ENCODE measurements at regions not wholly inside any gene's neighbourhood (a gene's known extent, or its start where the extent isn't known, plus 50 kb on each side); places are given as distances from the start of the nearest gene placed in this dataset.

DNA sequence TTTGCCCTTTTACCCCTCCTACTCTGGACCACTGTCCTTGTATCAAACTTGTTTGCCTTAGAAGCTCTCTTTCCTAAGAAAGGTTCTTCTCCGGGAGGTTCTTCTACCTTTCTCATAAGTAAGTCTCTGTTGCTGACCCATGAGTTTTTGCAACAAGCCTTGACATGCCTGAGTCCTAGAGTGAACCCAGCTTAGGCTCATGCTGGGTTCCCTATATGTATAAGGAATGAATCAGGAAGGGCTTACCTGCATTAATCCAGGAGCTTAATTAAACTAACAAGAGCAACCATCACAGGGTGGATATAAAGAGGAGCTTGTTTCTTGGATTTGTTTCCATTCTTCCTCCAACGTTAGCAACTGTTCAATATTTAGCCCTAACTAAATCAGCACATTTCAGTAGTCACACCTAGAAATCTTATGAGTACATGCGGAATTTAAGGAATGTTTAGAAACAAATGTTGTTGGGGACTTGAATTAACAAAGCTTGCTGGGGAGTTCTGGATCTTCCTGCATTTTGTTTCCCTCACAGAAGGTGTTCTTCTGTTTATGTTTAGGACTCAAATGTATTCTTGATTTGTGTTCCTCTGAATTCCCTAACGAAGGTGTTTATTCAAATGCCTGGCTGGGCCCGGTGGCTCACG is 64.3 kb upstream of the RAB3GAP2 start:
- no peak for ATAC-seq

DNA sequence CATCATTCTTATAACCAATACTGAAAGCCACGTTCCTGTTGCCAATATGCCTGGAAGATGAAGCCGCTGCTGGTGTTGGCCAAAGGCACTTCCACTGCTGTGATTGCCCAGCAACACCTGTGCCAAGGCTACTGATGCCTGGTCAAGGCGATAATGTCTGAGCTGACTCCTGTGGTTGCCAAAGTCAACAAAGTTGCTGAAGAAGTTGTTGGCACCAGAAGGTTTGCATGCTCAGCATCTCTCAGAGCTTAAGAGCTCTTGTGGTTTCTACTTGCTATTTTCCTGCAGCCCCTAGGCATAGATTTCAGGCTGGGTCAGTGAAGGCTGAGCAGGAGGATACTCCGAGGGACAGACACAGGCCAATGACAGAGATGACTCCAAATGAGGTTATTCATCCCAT is 63.4 kb upstream of the RAB3GAP2 start:
- TF ChIP-seq, protein P1, sequence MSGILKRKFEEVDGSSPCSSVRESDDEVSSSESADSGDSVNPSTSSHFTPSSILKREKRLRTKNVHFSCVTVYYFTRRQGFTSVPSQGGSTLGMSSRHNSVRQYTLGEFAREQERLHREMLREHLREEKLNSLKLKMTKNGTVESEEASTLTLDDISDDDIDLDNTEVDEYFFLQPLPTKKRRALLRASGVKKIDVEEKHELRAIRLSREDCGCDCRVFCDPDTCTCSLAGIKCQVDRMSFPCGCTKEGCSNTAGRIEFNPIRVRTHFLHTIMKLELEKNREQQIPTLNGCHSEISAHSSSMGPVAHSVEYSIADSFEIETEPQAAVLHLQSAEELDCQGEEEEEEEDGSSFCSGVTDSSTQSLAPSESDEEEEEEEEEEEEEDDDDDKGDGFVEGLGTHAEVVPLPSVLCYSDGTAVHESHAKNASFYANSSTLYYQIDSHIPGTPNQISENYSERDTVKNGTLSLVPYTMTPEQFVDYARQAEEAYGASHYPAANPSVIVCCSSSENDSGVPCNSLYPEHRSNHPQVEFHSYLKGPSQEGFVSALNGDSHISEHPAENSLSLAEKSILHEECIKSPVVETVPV (CRISPR knock-in tag; IDR thresholded peaks at IDR 0.05) = no peak
- no peak for TF ChIP-seq TOX (CRISPR knock-in tag; IDR thresholded peaks at IDR 0.05; ENCODE audit: borderline replicate concordance)
- peak; percentile 74 for ATAC-seq

More for the DNA sequence above, 64.3 kb upstream of the RAB3GAP2 start:
- no peak for TF ChIP-seq PPARA (CRISPR knock-in tag; IDR thresholded peaks at IDR 0.05; ENCODE audit: borderline replicate concordance)
- no peak for TF ChIP-seq ESRRG (CRISPR knock-in tag; IDR thresholded peaks at IDR 0.05)
- TF ChIP-seq, protein P2, sequence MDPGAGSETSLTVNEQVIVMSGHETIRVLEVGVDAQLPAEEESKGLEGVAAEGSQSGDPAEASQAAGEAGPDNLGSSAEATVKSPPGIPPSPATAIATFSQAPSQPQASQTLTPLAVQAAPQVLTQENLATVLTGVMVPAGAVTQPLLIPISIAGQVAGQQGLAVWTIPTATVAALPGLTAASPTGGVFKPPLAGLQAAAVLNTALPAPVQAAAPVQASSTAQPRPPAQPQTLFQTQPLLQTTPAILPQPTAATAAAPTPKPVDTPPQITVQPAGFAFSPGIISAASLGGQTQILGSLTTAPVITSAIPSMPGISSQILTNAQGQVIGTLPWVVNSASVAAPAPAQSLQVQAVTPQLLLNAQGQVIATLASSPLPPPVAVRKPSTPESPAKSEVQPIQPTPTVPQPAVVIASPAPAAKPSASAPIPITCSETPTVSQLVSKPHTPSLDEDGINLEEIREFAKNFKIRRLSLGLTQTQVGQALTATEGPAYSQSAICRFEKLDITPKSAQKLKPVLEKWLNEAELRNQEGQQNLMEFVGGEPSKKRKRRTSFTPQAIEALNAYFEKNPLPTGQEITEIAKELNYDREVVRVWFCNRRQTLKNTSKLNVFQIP (CRISPR knock-in tag; IDR thresholded peaks at IDR 0.05; ENCODE audit: borderline replicate concordance, low read depth) = no peak
- TF ChIP-seq TCF4 (CRISPR knock-in tag; IDR thresholded peaks at IDR 0.05; ENCODE audit: borderline replicate concordance) = no peak
- TF ChIP-seq ZC3H10 (CRISPR knock-in tag; IDR thresholded peaks at IDR 0.05) = no peak
- TF ChIP-seq ZNF8 (CRISPR knock-in tag; IDR thresholded peaks at IDR 0.05) = no peak
- TF ChIP-seq SNAI2 (CRISPR knock-in tag; IDR thresholded peaks at IDR 0.05) = no peak
- TF ChIP-seq, protein P1 (CRISPR knock-in tag; IDR thresholded peaks at IDR 0.05) = no peak
- no peak for TF ChIP-seq ISL1 (CRISPR knock-in tag; IDR thresholded peaks at IDR 0.05)
- TF ChIP-seq TOX (CRISPR knock-in tag; IDR thresholded peaks at IDR 0.05; ENCODE audit: borderline replicate concordance) = no peak
- TF ChIP-seq CSDC2 (CRISPR knock-in tag; IDR thresholded peaks at IDR 0.05) = no peak
- TF ChIP-seq, protein P3, sequence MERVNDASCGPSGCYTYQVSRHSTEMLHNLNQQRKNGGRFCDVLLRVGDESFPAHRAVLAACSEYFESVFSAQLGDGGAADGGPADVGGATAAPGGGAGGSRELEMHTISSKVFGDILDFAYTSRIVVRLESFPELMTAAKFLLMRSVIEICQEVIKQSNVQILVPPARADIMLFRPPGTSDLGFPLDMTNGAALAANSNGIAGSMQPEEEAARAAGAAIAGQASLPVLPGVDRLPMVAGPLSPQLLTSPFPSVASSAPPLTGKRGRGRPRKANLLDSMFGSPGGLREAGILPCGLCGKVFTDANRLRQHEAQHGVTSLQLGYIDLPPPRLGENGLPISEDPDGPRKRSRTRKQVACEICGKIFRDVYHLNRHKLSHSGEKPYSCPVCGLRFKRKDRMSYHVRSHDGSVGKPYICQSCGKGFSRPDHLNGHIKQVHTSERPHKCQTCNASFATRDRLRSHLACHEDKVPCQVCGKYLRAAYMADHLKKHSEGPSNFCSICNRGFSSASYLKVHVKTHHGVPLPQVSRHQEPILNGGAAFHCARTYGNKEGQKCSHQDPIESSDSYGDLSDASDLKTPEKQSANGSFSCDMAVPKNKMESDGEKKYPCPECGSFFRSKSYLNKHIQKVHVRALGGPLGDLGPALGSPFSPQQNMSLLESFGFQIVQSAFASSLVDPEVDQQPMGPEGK (CRISPR knock-in tag; IDR thresholded peaks at IDR 0.05; ENCODE audit: borderline replicate concordance) = no peak
- TF ChIP-seq BACH2 (CRISPR knock-in tag; IDR thresholded peaks at IDR 0.05; ENCODE audit: borderline replicate concordance) = no peak
- TF ChIP-seq, protein P4, sequence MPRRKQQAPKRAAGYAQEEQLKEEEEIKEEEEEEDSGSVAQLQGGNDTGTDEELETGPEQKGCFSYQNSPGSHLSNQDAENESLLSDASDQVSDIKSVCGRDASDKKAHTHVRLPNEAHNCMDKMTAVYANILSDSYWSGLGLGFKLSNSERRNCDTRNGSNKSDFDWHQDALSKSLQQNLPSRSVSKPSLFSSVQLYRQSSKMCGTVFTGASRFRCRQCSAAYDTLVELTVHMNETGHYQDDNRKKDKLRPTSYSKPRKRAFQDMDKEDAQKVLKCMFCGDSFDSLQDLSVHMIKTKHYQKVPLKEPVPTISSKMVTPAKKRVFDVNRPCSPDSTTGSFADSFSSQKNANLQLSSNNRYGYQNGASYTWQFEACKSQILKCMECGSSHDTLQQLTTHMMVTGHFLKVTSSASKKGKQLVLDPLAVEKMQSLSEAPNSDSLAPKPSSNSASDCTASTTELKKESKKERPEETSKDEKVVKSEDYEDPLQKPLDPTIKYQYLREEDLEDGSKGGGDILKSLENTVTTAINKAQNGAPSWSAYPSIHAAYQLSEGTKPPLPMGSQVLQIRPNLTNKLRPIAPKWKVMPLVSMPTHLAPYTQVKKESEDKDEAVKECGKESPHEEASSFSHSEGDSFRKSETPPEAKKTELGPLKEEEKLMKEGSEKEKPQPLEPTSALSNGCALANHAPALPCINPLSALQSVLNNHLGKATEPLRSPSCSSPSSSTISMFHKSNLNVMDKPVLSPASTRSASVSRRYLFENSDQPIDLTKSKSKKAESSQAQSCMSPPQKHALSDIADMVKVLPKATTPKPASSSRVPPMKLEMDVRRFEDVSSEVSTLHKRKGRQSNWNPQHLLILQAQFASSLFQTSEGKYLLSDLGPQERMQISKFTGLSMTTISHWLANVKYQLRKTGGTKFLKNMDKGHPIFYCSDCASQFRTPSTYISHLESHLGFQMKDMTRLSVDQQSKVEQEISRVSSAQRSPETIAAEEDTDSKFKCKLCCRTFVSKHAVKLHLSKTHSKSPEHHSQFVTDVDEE (CRISPR knock-in tag; IDR thresholded peaks at IDR 0.05) = no peak
- TF ChIP-seq ARNTL (CRISPR knock-in tag; IDR thresholded peaks at IDR 0.05; ENCODE audit: borderline replicate concordance, low read depth) = no peak
- TF ChIP-seq OSR1 (CRISPR knock-in tag; IDR thresholded peaks at IDR 0.05) = no peak
- TF ChIP-seq ZNF565 (CRISPR knock-in tag; conservative IDR thresholded peaks at IDR 0.05; ENCODE audit: low read depth) = no peak
- no peak for TF ChIP-seq ZFP3 (CRISPR knock-in tag; IDR thresholded peaks at IDR 0.05)
- TF ChIP-seq, protein P5, sequence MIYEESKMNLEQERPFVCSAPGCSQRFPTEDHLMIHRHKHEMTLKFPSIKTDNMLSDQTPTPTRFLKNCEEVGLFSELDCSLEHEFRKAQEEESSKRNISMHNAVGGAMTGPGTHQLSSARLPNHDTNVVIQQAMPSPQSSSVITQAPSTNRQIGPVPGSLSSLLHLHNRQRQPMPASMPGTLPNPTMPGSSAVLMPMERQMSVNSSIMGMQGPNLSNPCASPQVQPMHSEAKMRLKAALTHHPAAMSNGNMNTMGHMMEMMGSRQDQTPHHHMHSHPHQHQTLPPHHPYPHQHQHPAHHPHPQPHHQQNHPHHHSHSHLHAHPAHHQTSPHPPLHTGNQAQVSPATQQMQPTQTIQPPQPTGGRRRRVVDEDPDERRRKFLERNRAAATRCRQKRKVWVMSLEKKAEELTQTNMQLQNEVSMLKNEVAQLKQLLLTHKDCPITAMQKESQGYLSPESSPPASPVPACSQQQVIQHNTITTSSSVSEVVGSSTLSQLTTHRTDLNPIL (CRISPR knock-in tag; IDR thresholded peaks at IDR 0.05; ENCODE audit: low read depth) = no peak
- no peak for TF ChIP-seq GLIS3 (CRISPR knock-in tag; IDR thresholded peaks at IDR 0.05)
